ENCODE measurements at regions not wholly inside any gene's neighbourhood (a gene's known extent, or its start where the extent isn't known, plus 50 kb on each side); places are given as distances from the start of the nearest gene placed in this dataset.

DNA sequence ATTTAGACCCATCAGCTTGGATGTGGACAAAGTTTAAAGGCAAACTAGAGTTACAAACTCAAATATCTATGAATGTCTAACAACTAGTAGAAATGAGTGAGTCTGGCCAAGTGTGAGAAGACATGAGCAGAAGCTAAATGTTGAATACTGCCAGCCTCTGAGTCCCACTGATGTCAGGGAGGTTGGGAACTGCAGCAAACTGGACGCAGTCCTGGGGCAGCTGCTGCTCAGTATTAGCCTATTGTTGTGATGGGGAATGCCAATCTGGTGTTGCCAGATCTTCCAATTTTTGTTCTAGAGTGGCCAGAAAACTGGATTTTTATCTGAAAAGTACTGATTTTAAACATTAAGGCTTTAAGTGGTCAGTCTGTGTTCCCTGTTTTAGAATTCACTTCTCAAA is 770.4 kb upstream of the STXBP6 start:
- TF ChIP-seq L3MBTL2 (conservative IDR thresholded peaks at IDR 0.05), result no peak
- TF ChIP-seq ELF4 (IDR thresholded peaks at IDR 0.05), result no peak
- TF ChIP-seq ARNT (IDR thresholded peaks at IDR 0.05), result no peak
- no peak for TF ChIP-seq FOXM1 (IDR thresholded peaks at IDR 0.05; ENCODE audit: borderline replicate concordance)
- no peak for TF ChIP-seq SUZ12 (IDR thresholded peaks at IDR 0.05)
- TF ChIP-seq ZNF384 (IDR thresholded peaks at IDR 0.05), result no peak
- TF ChIP-seq FOXK2 (IDR thresholded peaks at IDR 0.05), result no peak
- no peak for TF ChIP-seq SP1 (IDR thresholded peaks at IDR 0.05)
- no peak for TF ChIP-seq PKNOX1 (IDR thresholded peaks at IDR 0.05)
- no peak for TF ChIP-seq CTBP1 (IDR thresholded peaks at IDR 0.05; ENCODE audit: borderline replicate concordance)
- TF ChIP-seq HDGF (IDR thresholded peaks at IDR 0.05; ENCODE audit: borderline replicate concordance), result no peak

Data from HEK293T (cell line).